Suppressor macrophage (primary cell): ENCODE measurements at regions not wholly inside any gene's neighbourhood (a gene's known extent, or its start where the extent isn't known, plus 50 kb on each side); places are given as distances from the start of the nearest gene placed in this dataset.

ENCODE experiments used
- DNase-seq, 4 experiments: peaks; one replicate each; pipeline ENCODE4 v3.0.0-alpha.2; 2020 to 2022

DNA sequence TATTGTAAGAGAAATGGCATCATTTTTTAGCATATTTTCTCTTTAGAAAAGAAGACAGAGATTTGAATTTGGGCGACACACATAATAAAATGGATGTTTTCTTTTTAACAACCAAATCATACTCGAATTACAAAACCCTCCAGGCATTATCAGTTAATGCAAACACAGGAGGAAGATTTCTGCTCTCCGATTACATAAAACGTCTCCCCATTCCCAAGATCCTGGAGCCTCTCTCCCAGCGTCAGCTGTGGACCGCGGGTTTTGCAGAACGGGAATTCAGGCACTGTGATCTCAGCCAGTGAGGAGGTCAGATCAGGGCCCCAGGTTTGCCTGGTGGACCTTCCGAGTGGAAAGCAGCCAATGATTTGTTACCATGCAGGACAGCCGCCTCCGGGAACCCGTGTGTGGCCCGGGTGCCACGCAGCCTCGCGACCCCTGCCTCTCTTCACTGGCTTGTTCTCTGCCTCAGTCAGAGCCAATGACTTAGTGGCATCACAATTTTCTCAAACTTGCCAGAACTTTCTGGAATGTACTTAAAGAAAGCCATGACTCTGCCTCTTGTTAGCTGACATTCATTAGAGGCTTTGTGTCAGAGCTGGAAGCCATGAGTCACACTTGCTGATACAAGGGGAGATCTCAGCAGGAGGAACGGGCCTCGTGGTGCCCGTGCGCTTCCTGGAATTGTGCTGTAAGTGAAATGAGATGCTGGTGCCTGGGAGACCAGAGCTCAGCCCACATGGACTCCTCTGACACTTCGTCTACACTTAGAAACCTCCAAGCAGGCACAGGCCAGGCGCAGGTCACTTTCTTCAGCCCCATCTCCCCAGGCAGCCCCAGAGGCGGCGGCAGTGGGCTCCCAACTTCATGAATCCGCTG lies 246.1 kb downstream of the KLF6 start:
- peak; percentile 34 to 57 (median 50) for DNase-seq

DNA sequence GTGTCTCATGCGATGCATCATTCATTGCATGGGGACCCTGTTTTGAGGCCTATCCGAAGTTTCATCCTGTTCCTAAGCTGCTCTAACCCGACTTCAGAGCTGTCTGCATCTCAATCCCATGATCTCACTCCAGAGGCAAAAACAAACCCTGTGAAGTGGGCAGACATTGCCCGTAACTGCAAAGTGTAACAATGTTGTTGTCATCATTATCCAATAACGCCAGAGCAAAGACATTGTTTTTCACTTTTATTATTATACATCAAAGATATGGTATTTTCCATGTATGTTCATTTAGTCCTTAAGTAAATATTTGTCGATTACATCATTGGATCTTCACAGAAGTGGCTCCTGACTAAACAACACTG lies 246.7 kb downstream of the KLF6 start:
- no peak for DNase-seq

- DNase-seq: no peak
Measured at GRCh38 chr10:3537518-3537917, 247.5 kb downstream of the KLF6 start.

DNA sequence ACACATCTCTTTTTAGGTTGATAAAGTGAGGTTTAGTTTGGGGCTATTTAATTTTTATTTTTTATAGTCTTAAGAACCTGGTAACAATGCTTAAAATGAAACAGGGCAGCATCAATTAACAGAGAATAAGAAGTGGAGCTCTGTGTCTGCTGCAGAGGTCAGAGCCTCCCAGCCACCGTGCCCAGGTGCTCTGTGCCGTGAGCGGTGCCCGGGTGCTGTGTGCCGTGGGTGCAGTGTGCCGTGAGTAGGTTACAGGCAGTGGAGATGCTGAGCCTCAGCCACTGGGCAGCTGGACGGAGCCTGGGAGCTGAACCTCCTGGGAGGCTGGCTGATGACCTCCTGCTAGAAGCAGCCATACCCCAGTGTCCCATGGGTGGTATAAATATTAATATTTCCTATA lies 250.0 kb downstream of the KLF6 start:
- DNase-seq: no peak

DNA sequence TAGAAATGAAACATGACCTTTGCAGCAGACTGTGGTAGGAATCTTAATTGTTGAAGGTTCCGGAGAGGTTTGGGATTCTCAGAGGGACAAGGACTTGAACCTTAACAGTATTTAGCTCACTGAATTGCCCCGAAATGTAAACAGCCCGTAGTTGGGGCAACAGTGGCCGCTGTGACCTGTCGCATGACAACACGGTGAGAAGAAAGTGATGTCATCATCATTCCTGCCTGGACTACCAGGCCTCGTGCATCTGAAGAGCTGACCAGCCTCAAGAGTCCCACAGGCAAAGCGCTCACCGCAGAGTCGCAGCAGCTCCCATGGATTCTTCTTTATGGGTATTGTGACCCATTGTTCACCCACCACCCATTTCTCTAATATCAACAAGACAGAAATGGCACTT lies 250.6 kb downstream of the KLF6 start:
- no peak for DNase-seq

DNA sequence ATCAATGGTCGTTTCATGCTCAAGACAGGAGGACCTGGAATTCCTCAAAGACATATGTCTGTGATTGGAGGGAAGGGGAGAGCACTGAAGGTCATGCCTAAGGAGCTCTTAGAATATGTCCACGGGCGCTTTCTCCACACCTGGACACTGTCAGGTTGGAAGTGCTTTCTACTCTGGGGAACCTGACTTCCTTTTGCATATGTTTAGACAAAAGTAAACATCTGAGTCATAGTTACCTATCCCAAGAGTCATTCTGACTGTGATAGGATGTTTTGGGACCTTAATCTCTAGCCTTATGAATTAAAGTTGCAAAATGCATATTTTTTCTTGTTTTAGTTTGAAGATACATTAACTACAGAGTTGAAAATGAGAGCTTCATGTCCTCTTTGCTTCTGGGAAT lies 251.7 kb downstream of the KLF6 start:
- no peak for DNase-seq

- peak; percentile 38 to 70 (median 63) for DNase-seq
Measured at GRCh38 chr10:3532644-3533043, 252.4 kb downstream of the KLF6 start.

DNA sequence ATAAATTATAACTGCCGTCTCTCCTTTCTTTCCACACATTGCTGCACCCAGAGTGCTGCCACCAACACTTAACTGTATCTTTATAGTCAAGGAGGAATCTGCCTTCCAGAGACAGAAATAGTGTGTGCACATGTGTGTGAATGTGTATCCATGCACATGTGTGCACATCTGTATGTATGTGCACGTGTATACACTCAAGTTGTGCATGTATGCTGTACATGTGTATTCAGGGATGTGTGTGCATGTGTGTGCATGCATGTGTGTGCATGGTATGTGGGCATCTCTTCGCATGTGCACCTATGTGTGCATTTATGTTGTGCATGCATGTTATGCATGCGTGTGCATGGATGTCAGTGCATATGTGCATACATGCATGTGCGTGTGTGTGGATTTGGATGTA lies 253.3 kb downstream of the KLF6 start:
- no peak for DNase-seq

DNA sequence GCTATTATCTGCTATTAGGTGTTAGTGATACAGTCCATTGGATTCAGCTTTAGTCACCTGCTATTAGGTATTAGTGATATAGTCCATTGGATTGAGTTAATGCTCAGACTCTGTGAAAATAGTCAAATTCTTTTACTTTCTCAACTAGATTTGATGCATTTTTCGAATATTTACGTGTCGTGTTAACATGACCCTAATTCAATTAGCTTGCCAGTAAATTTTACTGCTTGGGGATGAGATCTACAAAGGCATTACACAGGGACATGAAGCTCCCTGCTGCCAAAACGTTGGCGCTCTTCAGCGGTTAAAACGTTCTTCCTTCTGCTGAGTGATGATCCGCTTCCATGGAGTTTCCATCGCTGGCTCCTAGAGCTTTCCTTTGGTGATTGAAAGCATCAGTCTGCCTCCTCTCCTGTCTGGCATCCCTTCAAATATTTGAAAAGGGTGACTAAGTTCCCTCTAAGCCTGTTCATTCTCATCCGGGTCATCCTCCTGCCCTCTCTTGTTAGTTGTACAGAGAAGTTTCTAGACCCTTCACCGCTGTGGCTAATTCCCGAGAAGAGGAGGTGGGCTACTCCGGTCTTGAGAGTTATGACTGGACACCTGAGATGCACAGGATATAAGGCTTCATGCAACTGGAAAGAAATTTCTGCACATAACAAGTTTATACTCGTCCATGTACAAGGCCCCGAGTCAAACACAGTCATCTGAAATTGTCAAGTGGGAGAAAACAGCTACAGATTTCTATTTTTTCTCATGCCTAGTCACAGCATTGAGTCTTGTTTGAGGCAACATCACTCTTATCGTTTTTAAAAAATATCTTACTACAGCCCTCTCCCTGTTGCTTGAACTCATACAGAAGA lies 254.0 kb downstream of the KLF6 start:
- DNase-seq: no peak

- DNase-seq: no peak
Measured at GRCh38 chr10:3530346-3530745, 254.7 kb downstream of the KLF6 start.

DNA sequence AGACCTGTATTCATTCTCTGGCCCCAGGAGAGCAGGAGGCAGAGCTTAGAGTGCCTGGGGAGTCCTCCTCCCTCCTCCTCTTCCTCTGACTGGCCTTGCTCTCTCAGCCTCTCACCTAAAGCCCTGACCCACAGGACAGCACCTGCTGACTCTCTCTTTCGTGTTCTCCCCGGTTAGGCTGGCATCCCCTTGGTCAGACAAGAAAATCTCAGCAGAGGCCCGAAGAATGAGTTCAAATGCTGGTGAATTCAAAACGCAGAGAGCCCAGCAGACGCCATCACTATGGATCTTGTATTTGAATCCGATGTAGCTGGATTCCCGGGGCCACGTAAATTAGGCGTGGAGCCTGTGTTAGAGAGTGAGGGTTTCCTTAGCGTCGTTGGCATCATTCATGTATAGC lies 255.3 kb downstream of the KLF6 start:
- no peak for DNase-seq

GRCh38 chr10:3528823-3529403 lies 256.1 kb downstream of the KLF6 start:
- DNase-seq: peak in 1 of 4 experiments; percentile 7

DNA sequence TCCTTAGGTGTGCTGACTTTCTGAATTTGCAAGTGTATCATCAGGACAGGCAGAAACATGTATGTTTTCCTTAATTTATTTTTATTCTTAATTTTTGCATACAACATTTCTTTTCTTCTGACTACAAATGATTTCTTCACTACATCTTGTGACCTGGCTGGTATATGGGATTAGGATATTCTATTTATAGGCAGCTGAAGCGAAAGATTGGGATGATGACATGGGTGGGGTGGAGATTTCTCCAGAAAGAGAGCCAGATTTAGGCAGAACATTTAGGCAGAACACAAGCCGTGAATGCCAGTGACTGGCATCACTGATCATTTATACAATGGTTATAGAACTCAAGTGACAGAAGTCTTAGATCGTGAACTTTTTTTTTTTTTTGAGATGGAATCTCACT lies 256.7 kb downstream of the KLF6 start:
- DNase-seq: no peak

DNA sequence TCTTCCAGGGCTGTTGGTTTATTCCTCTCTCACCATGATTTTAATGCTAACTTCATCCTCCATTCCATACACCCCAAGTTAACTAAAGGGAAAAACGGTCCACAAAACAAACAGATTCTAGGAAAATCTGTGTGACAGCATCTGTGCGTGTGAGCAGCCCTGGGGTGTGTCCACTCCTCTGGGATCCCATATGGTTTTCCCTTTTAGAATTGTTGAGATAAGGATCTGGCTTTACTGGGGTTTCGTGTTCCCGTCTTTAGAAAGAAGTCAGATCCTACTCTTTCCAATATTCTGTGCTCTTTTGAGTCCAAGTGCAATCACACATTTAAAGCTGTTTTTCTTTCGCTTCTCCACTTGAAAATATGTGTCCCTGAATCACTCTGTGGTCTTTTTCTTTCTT lies 257.1 kb downstream of the KLF6 start:
- DNase-seq: no peak

GRCh38 chr10:3526727-3527501 lies 258.1 kb downstream of the KLF6 start:
- DNase-seq: no peak

DNA sequence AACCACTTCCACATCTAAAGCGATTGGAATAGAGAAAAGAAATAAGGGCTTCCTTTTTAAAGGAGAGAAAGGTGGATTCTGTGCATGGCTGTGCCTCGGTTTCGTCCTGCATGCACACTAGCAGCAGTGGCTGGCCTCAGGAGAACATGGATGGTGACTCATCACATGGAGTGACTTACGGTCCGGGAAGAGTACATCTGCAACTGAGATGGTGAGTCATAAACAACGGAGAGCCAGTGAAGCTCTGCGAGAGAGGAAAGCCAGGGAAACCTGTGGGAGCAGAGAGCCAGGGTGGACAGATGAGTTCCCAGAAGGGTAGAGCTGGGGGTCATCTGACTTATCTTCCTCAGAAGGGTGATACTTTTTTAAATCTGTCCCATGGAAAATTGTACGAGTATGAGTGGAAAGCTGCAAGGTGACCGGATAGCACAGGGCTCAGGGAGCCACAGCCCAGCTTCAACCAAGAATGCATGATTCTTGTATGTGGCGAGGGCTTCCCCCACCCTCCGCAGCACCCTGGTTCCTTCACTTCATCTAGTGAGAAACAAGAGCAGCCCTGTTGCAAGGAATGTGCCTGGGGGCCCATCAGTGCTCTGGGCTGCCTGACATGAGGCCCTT lies 259.1 kb downstream of the KLF6 start:
- peak; percentile 33 to 73 (median 66) for DNase-seq

DNA sequence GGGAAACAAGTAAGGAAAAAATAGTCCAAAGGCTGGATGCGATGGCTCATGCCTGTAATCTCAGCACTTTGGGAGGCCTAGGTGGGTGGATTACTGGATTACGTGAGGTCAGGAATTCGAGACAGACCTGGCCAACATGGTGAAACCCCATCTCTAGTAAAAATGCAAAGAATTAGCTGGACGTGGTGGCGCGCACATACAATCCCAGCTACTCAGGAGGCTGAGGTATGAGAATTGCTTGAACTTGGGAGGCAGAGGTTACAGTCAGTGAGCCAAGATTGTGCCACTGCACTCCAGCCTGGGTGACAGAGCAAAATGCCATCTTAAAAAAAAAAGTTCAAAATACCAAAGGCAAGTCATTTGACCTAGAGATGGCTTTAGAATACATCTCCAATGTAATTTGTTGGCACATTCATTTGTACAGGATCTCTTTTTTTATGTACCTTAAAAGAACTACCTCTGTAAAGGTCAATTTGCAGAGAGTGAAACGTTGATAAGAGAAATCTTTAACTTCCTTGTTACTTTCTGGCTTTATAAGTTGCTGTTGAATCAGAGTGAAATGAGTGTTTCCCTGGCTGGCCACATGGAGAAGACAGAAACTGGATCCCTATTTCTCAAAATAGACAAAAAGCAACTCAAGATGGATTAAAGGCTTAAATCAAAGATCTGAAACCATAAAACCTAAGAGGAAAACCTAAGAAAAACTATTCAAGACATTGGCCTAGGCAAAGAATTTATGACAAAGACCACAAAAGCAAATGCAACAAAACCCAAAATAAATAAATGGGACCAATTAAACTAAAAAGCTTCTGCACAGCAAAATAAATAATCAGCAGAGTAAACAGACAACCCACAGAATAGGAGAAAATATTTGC lies 260.7 kb downstream of the KLF6 start:
- peak in 1 of 4 experiments; percentile 6 for DNase-seq

- DNase-seq: no peak
Measured at GRCh38 chr10:3523309-3524050, 261.5 kb downstream of the KLF6 start.

DNA sequence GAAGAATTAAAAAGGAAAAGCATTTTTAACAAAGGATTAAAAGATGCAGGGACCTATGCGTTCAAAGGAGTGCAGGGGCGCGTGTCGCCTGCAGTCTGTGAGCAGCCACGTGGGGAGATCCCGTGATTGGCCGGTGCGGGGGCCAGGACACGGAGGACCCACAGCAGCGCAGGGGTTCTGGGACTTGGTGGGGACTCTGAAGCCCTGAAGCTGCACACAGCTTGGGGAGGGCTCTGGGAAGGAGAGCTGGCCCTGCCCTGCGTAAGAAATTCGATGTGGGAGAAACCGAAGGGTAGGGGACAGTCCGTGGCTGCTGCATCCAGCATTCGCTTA lies 268.1 kb downstream of the KLF6 start:
- DNase-seq: no peak

DNA sequence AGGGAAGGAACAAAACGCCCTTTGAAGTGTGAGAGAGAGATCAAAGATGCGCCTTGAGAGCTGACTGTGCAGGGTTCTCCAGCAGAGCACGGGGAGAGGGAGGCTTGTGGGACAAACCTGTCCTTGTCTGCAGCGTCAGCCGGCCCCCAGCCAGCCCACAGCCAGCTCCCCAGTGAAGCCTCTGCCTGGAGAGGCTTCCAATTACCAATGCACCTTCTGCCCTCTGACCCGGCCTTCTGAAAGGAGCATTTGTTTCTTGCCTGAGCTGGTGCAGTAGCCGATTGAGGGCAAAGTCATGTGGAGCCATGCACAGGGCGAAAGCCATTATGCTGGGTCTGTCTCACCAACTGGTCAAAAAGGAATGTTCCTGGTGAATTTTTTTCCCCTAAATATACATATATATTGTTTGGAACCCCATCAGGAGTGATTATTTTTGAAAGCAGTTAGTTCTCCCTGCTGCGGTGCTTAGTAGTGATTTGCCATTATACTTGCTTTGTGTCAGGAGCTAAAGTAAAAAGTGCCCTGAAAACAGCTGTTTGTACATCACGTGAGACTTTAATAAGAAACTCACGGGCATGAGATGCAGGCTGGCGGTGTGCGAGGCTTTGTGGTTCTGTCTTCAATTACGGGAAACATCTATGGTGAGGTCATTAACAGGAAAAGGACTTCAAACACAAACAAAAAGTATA lies 268.6 kb downstream of the KLF6 start:
- DNase-seq: no peak
